Upper lobe of right lung (tissue), 1 donor: ENCODE measurements at regions not wholly inside any gene's neighbourhood (a gene's known extent, or its start where the extent isn't known, plus 50 kb on each side); places are given as distances from the start of the nearest gene placed in this dataset.

Experiments
- ATAC-seq: fragments of 200-7000 bp; cut with Tn5 transposase; one replicate; pipeline ENCODE4 v1.9.1; 2020; ENCODE audit warnings: mild to moderate bottlenecking, moderate library complexity
- DNase-seq: peaks from one replicate; pipeline ENCODE4 v3.0.0-alpha.2; 2020
- H3K27ac ChIP-seq: fragments of 200-600 bp; one replicate; pipeline ENCODE4 v1.8.0; 2022
- H3K27me3 ChIP-seq: fragments of 200-600 bp; one replicate; pipeline ENCODE4 v1.8.0; 2022; ENCODE audit warnings: mild to moderate bottlenecking
- H3K36me3 ChIP-seq: fragments of 200-600 bp; one replicate; pipeline ENCODE4 v1.8.0; 2022
- H3K4me1 ChIP-seq: fragments of 200-600 bp; one replicate; pipeline ENCODE4 v1.8.0; 2022
- H3K4me3 ChIP-seq: fragments of 200-600 bp; one replicate; pipeline ENCODE4 v1.8.0; 2022; ENCODE audit warnings: mild to moderate bottlenecking
- H3K9me3 ChIP-seq: fragments of 200-600 bp; one replicate; pipeline ENCODE4 v1.8.0; 2022
- intact Hi-C: fragments of 100-400 bp; cut with DNase I; formaldehyde crosslinking; loops from one replicate; pipeline ENCODE4 v1.11.0; 2022
- TF ChIP-seq, protein P1 (sequence below): fragments of 200-600 bp; IDR thresholded peaks from one replicate; pipeline ENCODE4 v1.8.0; 2022; ENCODE audit warnings: antibody characterized with exemption
- donor health status: DM: no; HTN: yes; CAD: no; lungs with severe emphysema.

- intact Hi-C loops, result no loop called here
- H3K27ac ChIP-seq, result no peak overlapping the region
- ATAC-seq (no peak), DNase-seq (no peak)
- H3K9me3 ChIP-seq, result no peaks in the 10 kb centered on the region
- H3K27me3 ChIP-seq, result no peaks in the 10 kb centered on the region
- no peak overlapping the region for H3K4me3 ChIP-seq
- TF ChIP-seq, protein P1, sequence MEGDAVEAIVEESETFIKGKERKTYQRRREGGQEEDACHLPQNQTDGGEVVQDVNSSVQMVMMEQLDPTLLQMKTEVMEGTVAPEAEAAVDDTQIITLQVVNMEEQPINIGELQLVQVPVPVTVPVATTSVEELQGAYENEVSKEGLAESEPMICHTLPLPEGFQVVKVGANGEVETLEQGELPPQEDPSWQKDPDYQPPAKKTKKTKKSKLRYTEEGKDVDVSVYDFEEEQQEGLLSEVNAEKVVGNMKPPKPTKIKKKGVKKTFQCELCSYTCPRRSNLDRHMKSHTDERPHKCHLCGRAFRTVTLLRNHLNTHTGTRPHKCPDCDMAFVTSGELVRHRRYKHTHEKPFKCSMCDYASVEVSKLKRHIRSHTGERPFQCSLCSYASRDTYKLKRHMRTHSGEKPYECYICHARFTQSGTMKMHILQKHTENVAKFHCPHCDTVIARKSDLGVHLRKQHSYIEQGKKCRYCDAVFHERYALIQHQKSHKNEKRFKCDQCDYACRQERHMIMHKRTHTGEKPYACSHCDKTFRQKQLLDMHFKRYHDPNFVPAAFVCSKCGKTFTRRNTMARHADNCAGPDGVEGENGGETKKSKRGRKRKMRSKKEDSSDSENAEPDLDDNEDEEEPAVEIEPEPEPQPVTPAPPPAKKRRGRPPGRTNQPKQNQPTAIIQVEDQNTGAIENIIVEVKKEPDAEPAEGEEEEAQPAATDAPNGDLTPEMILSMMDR, result no peak
- no peaks in the 10 kb centered on the region for H3K36me3 ChIP-seq
- no peaks in the 10 kb centered on the region for H3K4me1 ChIP-seq
These were observed 110.9 kb upstream of the ATP2B2 start for GRCh38 chr3:10616321-10616720.

GRCh38 chr3:10619989-10620832 is 114.8 kb upstream of the ATP2B2 start:
- no peak for ATAC-seq
- intact Hi-C loops, result no loop called here
- TF ChIP-seq, protein P1, result no peak
- no peaks in the 10 kb centered on the region for H3K4me1 ChIP-seq
- no peak overlapping the region for H3K27ac ChIP-seq
- H3K9me3 ChIP-seq, result no peaks in the 10 kb centered on the region
- no peaks in the 10 kb centered on the region for H3K27me3 ChIP-seq
- no peaks in the 10 kb centered on the region for H3K36me3 ChIP-seq
- no peak overlapping the region for H3K4me3 ChIP-seq
- peak; percentile 33 for DNase-seq

DNA sequence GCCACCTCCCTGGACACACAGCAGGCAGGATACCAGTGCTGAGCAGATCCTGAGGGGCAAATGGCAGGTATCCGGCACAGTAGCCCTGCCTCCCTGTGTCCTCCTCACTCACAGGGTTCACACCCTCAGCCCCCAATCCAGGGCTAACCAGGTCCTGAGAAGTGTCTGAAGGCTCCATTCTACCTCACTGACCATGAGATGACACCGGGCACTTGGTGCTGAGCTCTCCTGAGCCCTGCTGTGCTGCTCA is 115.4 kb upstream of the ATP2B2 start:
- Histone ChIP-seq H3K27me3 (no peaks in the 10 kb centered on the region), H3K27ac (no peak overlapping the region), H3K4me3 (no peak overlapping the region), H3K36me3 (no peaks in the 10 kb centered on the region), H3K4me1 (no peaks in the 10 kb centered on the region), H3K9me3 (no peaks in the 10 kb centered on the region)
- DNase-seq (no peak), ATAC-seq (no peak)
- intact Hi-C loops, result no loop called here
- TF ChIP-seq, protein P1, result no peak

GRCh38 chr3:10623578-10624275 is 118.3 kb upstream of the ATP2B2 start:
- no peak for ATAC-seq
- DNase-seq, result peak; percentile 15
- Histone ChIP-seq H3K36me3 (no peaks in the 10 kb centered on the region), H3K4me1 (no peaks in the 10 kb centered on the region), H3K4me3 (no peak overlapping the region), H3K27me3 (no peaks in the 10 kb centered on the region), H3K9me3 (no peaks in the 10 kb centered on the region), H3K27ac (no peak overlapping the region)
- TF ChIP-seq, protein P1, result no peak
- intact Hi-C loops, result no loop called here

GRCh38 chr3:10625323-10625722 is 119.9 kb upstream of the ATP2B2 start:
- DNase-seq (peak; percentile 42), ATAC-seq (no peak)
- no peak overlapping the region for H3K4me3 ChIP-seq
- H3K9me3 ChIP-seq, result no peaks in the 10 kb centered on the region
- H3K27ac ChIP-seq, result no peak overlapping the region
- TF ChIP-seq, protein P1, result no peak
- no peaks in the 10 kb centered on the region for H3K4me1 ChIP-seq
- no peaks in the 10 kb centered on the region for H3K27me3 ChIP-seq
- no peaks in the 10 kb centered on the region for H3K36me3 ChIP-seq
- intact Hi-C loops, result no loop called here
